KMS-11 (cell line): ENCODE measurements at regions not wholly inside any gene's neighbourhood (a gene's known extent, or its start where the extent isn't known, plus 50 kb on each side); places are given as distances from the start of the nearest gene placed in this dataset.

Source experiments
- H2AFZ ChIP-seq: fragments of 200-600 bp; sonication (generic); 2 replicates; pipeline ENCODE4 v1.6.1; 2016; ENCODE audit warnings: antibody characterized with exemption, mixed run types, low read depth
- H3K27ac ChIP-seq: fragments of 200-600 bp; sonication (generic); 2 replicates; pipeline ENCODE4 v1.6.1; 2016; ENCODE audit warnings: mild to moderate bottlenecking, mixed run types
- H3K27me3 ChIP-seq: fragments of 200-600 bp; sonication (generic); 2 replicates; pipeline ENCODE4 v1.6.1; 2017; ENCODE audit warnings: mild to moderate bottlenecking, low read depth, mixed run types, moderate library complexity; ENCODE audit not compliant: insufficient read depth
- H3K36me3 ChIP-seq: fragments of 200-600 bp; sonication (generic); 2 replicates; pipeline ENCODE4 v1.6.1; 2017; ENCODE audit warnings: mild to moderate bottlenecking, mixed run types; ENCODE audit not compliant: insufficient read depth
- H3K4me1 ChIP-seq: fragments of 200-600 bp; sonication (generic); 2 replicates; pipeline ENCODE4 v1.6.1; 2016; ENCODE audit warnings: mild to moderate bottlenecking, low read depth, mixed run types; ENCODE audit not compliant: poor library complexity, severe bottlenecking
- H3K4me2 ChIP-seq: fragments of 200-600 bp; sonication (generic); 2 replicates; pipeline ENCODE4 v1.7.0; 2016; ENCODE audit warnings: mild to moderate bottlenecking, mixed run types
- H3K4me3 ChIP-seq: fragments of 200-600 bp; sonication (generic); IDR thresholded peaks from 2 replicates; pipeline ENCODE4 v1.6.1; 2017; ENCODE audit warnings: low read depth, low read length, mixed read lengths; ENCODE audit not compliant: insufficient read depth
- H3K79me2 ChIP-seq: fragments of 200-600 bp; sonication (generic); 2 replicates; pipeline ENCODE4 v1.6.1; 2016; ENCODE audit warnings: low read depth, mixed run types; ENCODE audit not compliant: insufficient read depth
- H3K9ac ChIP-seq: fragments of 200-600 bp; sonication (generic); 2 replicates; pipeline ENCODE4 v1.6.1; 2016; ENCODE audit warnings: mild to moderate bottlenecking, mixed run types
- H4K20me1 ChIP-seq: fragments of 200-600 bp; sonication (generic); 2 replicates; pipeline ENCODE4 v1.6.1; 2016; ENCODE audit warnings: mild to moderate bottlenecking, mixed run types; ENCODE audit not compliant: insufficient read depth
- CTCF ChIP-seq: fragments of 200-600 bp; sonication (generic); conservative IDR thresholded peaks from 2 replicates; pipeline ENCODE4 v1.6.1; 2017; ENCODE audit warnings: low read depth, mild to moderate bottlenecking, antibody characterized with exemption, low read length, moderate library complexity, mixed read lengths

DNA sequence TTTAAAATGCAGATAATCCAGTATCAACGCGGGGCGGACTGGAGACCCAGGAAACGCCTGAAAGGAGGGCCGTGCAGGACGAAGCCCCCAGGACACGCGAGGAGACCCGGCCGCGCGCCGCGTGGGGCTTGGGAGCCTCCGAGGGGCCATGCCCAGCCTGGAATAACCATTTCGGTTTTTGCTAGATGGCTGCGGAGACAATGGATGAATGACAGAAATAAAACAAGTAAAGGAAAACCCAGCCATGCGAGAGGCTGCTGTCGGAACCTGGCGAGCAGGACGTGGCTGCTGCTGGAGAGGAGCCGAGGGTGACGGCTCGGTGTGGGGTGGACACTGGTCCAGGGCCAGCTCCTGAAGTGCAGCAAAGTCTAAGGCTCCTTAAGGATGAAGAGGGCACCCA is 227.2 kb upstream of the ADARB2 start:
- no peaks in the 10 kb centered on the region for H4K20me1 ChIP-seq
- H3K9ac ChIP-seq, result no peak overlapping the region
- H3K4me3 ChIP-seq, result no peak overlapping the region
- no peaks in the 10 kb centered on the region for H3K36me3 ChIP-seq
- TF ChIP-seq CTCF, result no peak
- H3K4me1 ChIP-seq, result no peaks in the 10 kb centered on the region
- no peak overlapping the region for H3K4me2 ChIP-seq
- no peaks in the 10 kb centered on the region for H3K79me2 ChIP-seq
- H2AFZ ChIP-seq, result no peak overlapping the region
- H3K27me3 ChIP-seq, result no peaks in the 10 kb centered on the region
- H3K27ac ChIP-seq, result no peak overlapping the region

GRCh38 chr10:1963341-1963740 is 226.0 kb upstream of the ADARB2 start:
- Histone ChIP-seq H3K4me1 (no peaks in the 10 kb centered on the region), H3K9ac (no peak overlapping the region), H4K20me1 (no peaks in the 10 kb centered on the region), H3K27ac (no peak overlapping the region), H3K4me2 (no peak overlapping the region), H3K79me2 (no peaks in the 10 kb centered on the region), H2AFZ (no peak overlapping the region), H3K4me3 (no peak overlapping the region), H3K27me3 (no peaks in the 10 kb centered on the region), H3K36me3 (no peaks in the 10 kb centered on the region)
- no peak for TF ChIP-seq CTCF

- Histone ChIP-seq H3K27me3 (no peaks in the 10 kb centered on the region), H3K36me3 (no peaks in the 10 kb centered on the region), H3K9ac (no peak overlapping the region), H3K4me1 (no peaks in the 10 kb centered on the region), H4K20me1 (no peaks in the 10 kb centered on the region), H3K27ac (no peak overlapping the region), H2AFZ (no peak overlapping the region), H3K4me3 (no peak overlapping the region), H3K4me2 (no peak overlapping the region), H3K79me2 (no peaks in the 10 kb centered on the region)
- no peak for TF ChIP-seq CTCF
Observed at GRCh38 chr10:1961989-1962388, 224.7 kb upstream of the ADARB2 start.

- Histone ChIP-seq H3K4me2 (no peak overlapping the region), H3K9ac (no peak overlapping the region), H4K20me1 (no peaks in the 10 kb centered on the region), H3K27ac (no peak overlapping the region), H3K27me3 (no peaks in the 10 kb centered on the region), H3K4me3 (no peak overlapping the region), H2AFZ (no peak overlapping the region), H3K79me2 (no peaks in the 10 kb centered on the region), H3K4me1 (no peaks in the 10 kb centered on the region), H3K36me3 (no peaks in the 10 kb centered on the region)
- no peak for TF ChIP-seq CTCF
Observed at GRCh38 chr10:1960982-1961381, 223.7 kb upstream of the ADARB2 start.

DNA sequence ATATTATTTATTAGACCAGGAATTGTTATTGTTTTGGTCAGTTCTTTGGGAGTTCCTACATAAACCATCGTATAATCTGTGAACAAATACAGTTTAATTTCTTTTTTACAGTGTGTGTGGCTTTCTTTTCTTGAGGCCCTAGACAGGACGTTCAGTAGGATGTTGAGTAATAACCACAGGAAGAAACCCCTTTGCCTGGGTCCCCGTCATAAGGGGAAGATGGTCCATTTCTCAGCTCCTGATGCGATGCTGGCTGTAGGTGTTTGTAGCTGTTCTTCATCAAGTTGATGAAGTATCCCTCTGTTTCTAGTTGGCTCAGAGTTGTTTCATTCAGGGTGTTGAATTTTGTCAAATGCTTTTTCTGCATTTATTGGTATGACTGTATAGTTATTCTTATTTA is 219.7 kb upstream of the ADARB2 start:
- no peaks in the 10 kb centered on the region for H3K4me1 ChIP-seq
- H3K4me2 ChIP-seq, result no peak overlapping the region
- no peaks in the 10 kb centered on the region for H4K20me1 ChIP-seq
- no peak overlapping the region for H3K9ac ChIP-seq
- no peak overlapping the region for H3K4me3 ChIP-seq
- H3K36me3 ChIP-seq, result no peaks in the 10 kb centered on the region
- H3K27me3 ChIP-seq, result no peaks in the 10 kb centered on the region
- H2AFZ ChIP-seq, result no peak overlapping the region
- no peak overlapping the region for H3K27ac ChIP-seq
- H3K79me2 ChIP-seq, result no peaks in the 10 kb centered on the region
- TF ChIP-seq CTCF, result no peak
